NOMO-1 treated with dmso at 0.1 percent for 144 hours (cell line): ENCODE measurements at regions not wholly inside any gene's neighbourhood (a gene's known extent, or its start where the extent isn't known, plus 50 kb on each side); places are given as distances from the start of the nearest gene placed in this dataset.
"Not testable (repeated sequence)": the region's sequence is repeated elsewhere in the genome, so short reads cannot be mapped to it uniquely, and the experiment has no call there.

Experiments
- DNase-seq: peaks from one replicate; lab custom pipeline; 2025; ENCODE audit not compliant: unreplicated experiment; lab: John Stamatoyannopoulos, UW

GRCh38 chr3:177493091-177493490, 295.8 kb upstream of the TBL1XR1 start:
- DNase-seq: no peak

DNA sequence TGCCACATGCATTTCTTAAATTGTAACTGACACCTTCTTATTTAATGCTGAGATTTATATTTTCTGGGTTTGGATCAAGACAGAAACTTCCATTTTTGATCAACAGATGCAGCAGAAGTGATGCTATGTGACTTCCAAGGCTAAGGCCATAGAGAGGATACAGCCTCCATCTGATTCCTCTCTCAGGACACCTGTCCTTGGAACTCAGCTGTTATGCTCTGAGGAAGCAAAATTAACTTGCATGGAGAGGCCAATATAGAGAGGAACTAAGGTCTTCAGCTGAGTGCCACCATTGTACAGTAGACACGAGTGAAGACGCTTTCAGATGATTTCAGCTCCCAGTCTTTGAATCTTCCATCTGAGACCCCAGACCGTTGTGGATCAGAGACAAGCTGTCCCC, 296.9 kb upstream of the TBL1XR1 start:
- no peak for DNase-seq

GRCh38 chr3:177495566-177495965, 298.3 kb upstream of the TBL1XR1 start:
- DNase-seq: no peak

DNA sequence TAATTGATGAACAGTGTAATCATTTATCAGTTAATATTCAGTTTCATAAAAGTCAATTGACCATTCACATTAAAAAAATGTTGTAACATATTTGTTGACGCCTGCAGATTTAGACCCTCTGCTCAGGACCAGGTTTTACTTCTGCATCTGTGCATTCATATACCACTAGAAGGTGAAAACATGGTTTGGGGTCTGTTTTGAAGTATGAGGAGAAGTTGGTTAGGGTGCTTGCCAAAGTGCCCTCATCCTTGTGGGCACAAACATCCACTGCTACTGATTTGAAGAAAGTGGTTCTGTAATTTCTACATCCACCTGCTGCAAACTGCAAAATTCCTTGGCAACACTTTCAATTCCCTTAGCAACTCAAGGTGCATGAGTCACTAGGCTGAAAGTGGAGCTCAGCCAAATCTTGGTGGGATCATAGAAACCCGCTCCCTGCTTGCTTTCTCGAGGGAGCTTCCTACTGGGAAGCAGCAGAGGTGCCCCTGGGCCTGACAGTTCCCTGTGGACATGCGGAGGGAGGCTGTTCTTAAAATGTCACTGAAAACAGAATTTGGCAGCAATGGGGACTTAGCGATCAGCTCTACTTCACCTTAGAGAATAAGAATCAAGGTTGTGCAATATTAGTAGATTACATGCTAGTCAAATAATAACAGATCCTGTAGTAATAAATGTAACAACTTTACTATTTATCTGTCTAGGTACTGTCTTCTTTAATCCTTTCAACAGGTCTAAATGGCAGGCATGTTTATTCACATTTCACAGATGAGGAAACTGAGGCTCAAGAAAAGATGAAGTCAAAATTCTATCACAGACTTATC, 301.0 kb upstream of the TBL1XR1 start:
- peak; percentile 50 for DNase-seq

DNA sequence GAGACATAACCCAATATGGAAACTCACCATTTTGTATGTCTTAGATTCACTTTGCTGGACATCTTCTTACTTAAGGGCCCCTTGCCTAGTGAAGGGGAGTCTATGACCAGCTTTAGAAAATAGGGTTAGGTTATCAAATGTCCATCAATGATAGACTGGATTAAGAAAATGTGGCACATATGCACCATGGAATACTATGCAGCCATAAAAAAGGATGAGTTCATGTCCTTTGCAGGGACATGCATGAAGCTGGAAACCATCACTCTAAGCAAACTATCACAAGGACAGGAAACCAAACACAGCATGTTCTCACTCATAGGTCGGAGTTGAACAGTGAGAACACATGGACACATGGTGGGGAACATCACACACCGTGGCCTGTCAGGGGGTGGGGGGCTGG, 301.8 kb upstream of the TBL1XR1 start:
- DNase-seq: not testable (repeated sequence)

DNA sequence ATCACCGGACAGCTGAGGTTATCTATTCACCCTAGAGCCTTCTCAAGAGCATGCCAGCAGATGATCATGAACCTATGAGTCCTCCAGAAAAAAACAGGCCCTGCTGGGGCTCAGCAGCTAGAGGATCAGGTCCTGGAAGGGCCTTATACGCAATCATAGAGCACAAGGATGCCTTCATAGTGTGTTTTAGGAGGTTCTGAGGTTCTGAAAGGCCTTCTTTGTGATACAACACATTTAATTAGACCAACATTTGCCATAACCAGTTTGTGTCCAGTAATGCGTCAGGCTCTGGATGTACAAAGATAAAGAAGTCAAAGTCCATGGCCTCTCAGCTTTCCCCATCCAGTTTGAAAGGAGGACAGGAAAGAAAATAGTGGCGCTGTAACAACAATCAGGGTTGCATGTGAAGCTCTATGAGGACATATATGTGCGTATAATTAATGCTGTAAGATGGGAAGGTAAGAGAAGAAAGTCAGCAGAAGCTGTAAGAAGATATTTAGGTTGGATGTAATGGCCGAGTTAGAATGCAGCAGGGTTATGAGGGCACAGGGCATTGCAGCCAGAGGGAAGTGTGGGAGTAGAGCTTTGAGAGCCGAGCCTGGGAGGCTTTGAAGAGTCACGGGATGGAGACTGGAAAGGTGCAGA, 302.6 kb upstream of the TBL1XR1 start:
- no peak for DNase-seq

DNA sequence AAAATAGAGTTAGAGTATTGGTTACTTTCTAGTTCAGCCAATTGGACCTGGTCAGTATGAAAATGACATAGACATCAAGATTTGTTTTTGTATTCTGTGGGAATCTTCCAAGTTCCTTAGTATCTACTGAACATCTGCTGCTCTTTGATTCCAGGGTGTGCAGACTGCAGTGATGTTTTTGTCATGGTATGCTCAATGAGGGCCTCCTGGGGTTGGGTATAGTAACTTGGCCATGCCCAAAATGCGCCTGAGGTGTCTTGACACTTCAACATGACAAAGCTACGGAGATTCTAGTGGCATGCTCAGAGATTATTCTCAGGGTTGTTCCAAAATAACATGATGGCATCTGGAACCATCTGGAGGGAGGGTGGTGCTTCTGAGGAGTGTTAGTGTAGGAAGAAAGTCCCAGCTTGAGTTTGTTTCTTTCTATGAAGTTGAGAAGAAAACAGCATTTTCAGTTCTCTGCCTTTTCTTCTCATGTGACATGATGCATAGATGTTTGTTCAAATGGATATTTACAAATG, 313.5 kb upstream of the TBL1XR1 start:
- no peak for DNase-seq

DNA sequence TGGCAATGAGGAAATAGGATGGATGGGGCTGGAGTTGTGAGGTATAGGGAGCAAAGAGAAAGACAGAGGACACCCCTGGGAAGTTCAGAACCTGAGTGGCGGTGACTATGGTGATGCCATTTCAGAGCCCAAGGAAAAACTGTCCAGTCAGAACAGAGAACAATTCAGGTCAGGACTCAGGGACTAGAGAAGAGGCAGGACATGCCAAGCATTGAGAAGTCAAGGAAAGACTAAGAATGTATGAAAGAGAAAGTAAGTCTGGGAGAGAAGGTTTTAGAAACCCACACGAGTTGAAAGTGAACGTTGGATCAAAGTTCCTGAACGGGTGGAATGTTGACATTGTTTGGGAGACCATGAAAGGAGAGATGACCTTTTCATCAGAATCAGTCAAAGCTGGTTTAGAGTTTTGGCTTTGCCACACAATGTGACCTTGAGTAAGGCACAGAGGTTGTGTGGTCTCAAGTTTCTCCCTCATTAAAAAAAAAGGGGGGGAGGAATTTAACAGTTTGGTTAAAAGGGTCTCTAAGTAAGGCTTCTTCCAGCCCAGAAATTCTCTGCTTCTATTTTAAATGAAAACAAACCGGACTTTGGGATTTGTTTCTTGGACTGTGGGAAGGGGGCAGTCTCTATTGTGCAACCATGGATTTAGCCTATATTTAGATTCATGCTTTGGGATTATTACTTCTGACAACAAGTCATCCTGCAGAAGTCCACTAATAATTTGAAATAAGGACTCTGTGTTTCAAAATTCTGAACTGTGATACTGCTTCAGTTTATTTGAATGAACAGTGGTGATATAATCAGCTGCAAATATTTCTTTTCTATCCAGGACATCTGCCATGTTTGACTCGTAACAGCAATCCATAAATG, 315.9 kb upstream of the TBL1XR1 start:
- DNase-seq: no peak

DNA sequence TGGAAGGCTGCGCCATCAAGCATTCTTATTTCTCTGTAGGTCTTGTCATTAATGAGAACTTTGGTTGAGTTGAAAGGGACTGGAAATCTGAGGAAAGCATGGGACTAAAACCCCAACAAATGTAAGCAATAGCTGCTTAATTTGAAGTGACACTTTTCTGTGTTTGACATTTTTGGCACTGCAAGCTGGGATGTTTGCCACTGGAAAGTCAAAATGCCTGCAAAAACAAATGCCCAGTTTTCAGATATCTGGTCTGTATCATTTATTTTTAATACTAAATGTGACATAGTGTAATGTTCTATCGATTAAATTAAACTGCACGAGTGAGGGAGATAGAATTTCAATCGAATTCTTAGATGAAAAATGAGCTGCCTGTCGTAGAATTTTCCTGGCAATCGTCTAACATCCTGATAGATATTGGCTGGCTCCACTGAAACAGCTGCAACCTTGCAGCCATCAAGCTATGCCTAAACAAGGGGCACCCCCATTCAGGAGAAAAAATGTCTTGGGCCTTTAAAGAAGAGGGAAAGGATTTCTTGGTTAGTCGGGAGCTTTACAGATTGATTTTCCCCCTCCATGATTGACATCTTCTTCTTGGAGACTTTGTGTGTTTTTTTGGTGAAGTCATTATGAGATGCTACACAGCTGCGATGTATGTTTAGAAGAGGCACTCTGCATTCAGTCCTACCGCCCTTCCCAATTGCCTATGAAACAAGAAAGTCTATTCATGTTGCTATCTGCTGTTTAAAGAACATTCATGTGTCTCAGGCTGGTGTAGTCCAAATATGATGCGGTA, 316.7 kb upstream of the TBL1XR1 start:
- DNase-seq: no peak

GRCh38 chr3:177514611-177515499, 317.6 kb upstream of the TBL1XR1 start:
- DNase-seq: no peak

GRCh38 chr3:177515786-177516157, 318.5 kb upstream of the TBL1XR1 start:
- DNase-seq: no peak

GRCh38 chr3:177516158-177517011, 319.1 kb upstream of the TBL1XR1 start:
- DNase-seq: no peak

- no peak for DNase-seq
These were observed 320.6 kb upstream of the TBL1XR1 start for GRCh38 chr3:177517906-177518305.

- DNase-seq: no peak
These were observed 322.3 kb upstream of the TBL1XR1 start for GRCh38 chr3:177519588-177519987.

DNA sequence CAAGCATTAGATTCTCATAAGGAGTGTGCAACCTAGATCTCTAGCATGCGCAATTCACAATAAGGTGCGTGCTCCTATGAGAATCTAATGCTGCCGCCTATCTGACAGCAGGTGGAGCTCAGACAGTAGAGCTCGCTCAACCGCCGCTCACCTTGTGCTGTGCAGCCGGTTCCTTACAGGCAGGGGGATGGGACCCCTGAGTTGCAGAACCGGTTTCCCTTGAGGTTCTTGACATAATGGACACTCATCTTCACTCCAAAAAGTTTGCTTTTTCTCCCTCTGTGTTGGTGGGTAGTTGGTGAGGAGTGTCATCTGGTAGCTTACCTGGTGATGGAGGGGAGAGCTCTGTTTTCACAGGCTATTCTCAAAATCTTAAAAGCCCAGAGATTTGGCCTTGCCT, 324.0 kb upstream of the TBL1XR1 start:
- DNase-seq: no peak

- DNase-seq: no peak
These were observed 324.8 kb upstream of the TBL1XR1 start for GRCh38 chr3:177522051-177522450.

GRCh38 chr3:177523067-177523675, 325.9 kb upstream of the TBL1XR1 start:
- DNase-seq: no peak

- no peak for DNase-seq
These were observed 326.7 kb upstream of the TBL1XR1 start for GRCh38 chr3:177523872-177524438.
